ENCODE measurements at regions not wholly inside any gene's neighbourhood (a gene's known extent, or its start where the extent isn't known, plus 50 kb on each side); places are given as distances from the start of the nearest gene placed in this dataset.

DNA sequence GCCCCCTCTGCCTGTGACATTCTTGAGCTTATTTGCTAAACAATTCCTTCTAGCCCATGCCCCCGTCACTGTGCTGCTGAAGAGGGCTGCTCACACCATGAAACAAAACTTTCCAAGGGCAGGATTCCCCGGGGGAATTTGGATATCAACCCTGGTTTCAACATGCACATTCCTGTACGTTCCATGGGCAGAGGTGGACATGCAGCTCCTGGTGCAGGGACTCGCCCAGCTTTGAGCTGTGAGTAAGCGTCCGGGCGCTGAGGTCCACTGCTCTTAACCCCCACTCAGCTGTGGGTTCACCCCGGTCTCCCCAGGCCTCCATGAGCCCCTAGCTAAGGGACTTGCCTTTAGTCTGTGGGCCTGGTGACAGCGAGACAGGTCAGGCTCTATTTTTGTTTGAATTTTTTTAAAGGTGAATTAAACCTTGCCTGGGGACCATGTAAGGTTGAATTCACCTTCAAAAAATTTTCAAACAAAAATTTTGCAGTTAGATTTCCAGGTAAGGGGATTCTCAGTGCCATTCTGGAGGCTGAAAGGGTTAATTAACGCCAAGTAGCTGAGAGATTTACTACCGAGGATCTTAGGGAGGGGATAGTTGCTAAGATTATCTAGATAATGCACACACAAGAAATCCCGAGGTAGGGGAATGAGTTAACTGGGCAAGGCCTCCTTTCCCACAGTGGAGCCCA is 70.3 kb upstream of the SLC22A23 start:
- no peak for DNase-seq (ENCODE audit: low read depth in 2 of 2)

DNA sequence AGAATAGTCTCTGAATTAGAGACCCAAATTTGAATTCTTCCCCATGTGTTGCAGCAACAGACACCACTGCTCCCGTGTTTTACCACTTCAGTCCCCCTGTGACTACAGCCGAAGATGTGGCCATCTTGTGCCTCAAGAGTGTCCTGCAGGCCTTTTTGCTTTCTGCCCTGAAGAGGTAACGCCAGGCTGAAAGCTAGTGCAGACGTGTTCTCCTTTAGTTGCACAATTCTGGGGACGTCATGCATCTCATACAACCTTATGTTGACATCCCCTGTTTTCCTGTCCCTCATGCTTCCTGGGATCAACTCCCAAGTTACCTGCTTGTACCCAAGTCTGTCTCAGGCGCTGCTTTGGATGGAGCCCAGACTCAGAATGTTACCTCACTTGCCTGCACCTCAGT is 69.1 kb upstream of the SLC22A23 start:
- DNase-seq (ENCODE audit: low read depth in 2 of 2), result no peak

DNA sequence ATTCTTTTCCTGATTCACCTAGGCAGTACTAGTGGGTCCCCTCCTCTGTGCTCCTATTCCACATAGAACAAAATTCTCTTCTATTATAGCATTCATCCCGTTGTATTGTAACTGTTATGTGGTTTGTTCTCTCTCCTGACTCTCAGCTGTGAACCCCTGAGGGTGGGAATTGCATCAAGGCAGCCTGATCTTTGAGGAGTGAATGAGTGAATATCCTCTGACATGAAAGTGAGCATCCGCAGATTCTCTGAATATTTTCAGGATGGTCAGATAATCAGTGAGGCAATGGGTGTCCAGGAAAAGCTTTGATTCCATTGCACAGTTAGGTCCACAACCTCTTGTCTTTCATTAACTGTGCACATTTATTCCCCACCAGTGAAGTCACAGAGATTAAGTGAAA is 67.6 kb upstream of the SLC22A23 start:
- no peak for DNase-seq (ENCODE audit: low read depth in 2 of 2)

DNA sequence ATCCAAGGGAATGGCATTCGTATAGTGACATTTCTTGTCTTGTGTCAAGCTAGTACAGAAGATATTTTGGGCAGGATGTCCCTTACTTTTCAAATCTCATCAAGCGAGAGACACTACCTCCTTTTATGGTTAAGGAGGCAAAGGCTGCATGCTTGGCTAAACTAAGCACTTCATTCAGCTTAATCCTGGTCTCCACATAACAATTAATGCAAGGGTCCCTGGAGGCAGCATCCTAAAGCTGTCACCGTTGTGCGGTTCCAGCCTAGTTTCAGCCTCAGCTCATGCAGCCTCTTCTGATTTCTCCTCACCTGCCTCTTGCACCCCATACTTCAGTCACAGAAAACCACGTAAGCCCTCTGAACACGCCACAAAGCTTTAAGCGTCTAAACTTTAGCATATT is 67.1 kb upstream of the SLC22A23 start:
- DNase-seq (ENCODE audit: low read depth in 2 of 2), result no peak

DNA sequence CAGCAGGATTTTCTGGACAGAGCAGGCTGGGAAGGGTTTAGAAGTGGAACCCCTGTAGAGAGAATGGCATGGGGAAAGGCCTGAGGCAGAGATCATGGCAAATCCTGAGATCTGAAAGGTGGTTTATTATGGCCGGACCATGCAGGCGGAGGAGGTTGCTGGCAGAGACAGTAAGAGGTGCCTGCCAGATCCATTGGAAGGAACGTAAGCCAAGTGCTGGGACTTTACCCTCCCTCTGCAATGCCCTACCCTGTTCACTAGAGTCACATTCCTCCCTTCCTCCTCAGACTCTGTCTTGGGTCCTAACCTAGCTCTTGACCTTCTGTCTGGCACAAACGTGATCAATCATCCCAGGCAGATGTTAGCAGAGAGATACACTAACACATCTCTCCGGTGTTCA is 66.4 kb upstream of the SLC22A23 start:
- DNase-seq (ENCODE audit: low read depth in 2 of 2), result no peak

DNA sequence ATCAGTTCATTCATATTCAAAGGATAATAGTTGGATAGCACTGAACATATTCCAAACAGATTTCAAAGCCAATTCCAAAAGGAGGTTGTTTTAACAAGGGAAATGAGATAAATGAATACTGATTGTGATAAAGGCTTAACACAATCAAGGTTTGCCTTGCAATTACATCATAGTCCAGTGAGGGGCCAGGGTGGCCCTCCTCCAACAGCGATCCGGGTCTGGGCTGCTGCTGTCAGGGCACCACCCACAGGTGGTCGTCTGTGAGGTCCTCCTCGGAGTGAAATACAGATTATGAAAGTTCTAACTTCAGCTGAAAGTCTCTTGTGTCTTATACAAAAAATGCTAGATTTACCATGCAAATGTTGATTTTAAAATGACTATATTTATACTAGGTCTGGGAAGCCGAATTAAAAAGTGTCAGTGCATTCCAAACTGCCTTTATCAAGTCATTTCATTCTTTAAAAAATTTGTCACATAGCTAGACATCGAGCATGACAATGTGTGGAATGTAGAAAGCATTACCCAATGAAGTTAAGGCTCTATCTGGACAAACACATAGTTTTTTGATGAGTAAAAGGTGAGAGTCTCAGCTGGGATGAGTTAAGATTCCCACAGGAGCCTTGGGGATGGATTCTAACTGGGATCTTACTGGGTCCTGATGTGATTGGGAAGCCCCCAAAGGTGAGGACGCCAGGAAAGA is 65.9 kb upstream of the SLC22A23 start:
- peak; percentile 50 to 54 for DNase-seq (ENCODE audit: low read depth in 2 of 2)

DNA sequence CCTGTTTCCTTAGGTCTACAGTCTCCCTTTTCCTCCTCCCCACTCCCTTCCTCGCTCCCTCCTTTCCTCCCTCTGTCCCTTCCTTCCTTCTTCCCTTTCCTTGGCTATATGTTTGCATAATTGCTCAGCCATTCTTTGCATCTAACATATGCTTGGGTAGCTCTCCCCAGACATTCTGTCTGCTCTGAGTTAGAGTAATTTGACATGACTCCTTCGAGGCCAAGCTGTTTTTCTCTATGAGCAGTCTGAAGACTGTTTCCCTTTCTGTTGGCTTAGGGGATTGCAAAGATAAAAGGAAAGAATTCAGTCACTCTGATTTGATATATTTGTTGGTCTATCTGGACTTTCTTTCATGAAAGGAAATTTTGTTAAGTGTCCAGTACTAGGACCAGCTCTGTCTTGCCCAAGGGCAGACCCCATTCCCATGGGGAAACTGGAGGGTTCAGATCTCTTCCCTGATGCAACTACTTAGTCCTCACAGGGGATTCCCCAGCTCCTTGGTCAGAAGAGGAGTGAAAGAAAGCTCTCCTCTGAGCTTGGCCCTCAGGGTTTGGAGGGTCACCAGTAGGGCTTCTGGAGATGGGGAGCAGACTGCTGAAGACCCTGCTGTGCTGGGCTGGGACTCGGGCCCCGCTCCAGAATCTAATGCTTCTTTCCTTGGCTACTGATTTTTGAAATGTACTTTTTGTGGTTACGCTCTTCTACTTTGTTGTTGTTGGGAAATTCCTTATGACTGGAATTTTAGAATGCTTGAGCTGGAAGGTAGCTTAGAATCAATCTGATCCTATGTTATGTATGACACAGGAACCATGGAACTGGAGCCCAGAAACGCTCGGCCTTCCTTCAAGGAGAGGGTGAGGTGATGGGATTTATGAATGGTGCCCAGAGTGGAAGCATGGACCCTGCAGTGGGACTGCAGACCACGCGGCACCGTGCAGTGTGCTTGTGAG is 63.7 kb upstream of the SLC22A23 start:
- DNase-seq (ENCODE audit: low read depth in 2 of 2), result no peak

DNA sequence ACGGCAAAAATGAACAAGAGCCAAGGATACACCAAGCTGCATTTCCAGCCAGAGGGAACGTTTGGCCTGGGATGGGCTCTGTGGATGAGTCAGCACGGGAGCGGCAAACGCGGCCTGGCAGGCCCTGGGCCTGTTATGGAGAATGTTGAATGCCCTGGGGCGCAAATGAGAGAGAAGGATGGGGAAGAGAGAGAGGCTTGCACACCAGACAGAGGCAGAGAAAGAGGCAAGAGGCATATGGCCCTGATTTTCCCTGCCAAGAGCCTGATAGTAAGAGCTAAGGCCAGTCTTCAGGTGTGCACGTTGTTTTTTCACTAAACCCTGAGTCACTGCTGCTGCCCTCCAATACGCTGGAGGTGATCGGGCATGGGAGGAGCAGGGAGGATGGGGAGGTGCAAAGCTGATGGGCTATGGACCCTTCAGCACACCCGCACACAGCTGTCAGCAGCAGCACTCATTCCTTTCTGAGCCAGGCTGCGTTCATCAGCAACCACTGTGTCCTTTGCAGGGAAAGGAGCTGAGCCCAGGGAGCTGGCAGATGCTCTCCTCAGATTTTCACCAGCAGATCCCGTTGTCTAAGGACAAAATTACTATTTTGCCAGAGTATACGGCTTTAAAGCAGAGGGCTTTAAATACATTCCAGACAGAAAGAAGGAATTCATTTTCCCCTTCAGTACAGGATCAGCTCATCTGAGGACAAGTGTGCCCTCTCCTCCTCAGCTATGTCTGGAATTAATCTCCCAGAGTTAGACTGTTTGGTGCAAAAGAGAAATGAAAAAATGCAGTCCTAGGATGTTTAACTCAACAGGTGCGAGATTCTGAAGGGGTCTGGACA is 61.7 kb upstream of the SLC22A23 start:
- no peak for DNase-seq (ENCODE audit: low read depth in 2 of 2)

DNA sequence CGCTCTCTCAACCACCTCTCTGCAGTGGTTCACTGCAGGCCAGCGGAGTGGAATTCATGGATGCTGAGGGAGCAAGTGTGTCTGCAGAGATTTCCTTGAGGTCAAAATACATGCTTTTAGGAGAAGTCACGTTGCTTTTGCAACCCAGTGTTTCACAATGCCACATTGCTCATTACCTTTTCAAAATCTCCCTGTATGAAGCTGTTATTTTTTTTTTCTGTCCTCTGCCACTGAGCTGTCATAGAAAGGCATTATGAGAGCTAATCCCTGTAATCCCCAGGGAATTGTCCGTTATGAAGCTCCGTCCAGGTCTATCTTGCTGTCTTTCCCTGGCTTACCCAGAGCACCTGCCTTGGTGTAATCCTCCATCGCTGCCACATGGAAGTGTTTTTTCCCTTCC is 60.5 kb upstream of the SLC22A23 start:
- DNase-seq (ENCODE audit: low read depth in 2 of 2), result peak; percentile 90

DNA sequence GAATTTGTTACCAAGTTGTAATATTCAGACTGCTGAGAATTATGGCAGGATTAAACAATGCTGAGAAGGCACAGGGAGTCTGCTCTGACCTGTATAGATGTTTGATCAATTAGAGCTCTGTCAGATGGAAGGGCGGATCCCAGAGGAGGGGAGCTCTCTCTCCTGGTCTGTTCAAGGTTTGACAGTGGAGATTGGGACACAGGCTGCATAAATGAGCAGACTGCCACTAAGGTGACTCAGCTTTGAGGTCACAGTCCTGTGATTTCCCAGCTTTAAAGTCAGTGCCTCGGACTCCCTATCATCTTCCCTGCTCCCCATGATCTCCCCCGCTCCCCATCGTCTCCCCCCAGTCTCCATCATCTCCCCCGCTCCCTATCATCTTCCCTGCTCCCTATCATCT is 59.2 kb upstream of the SLC22A23 start:
- DNase-seq (ENCODE audit: low read depth in 2 of 2), result no peak

DNA sequence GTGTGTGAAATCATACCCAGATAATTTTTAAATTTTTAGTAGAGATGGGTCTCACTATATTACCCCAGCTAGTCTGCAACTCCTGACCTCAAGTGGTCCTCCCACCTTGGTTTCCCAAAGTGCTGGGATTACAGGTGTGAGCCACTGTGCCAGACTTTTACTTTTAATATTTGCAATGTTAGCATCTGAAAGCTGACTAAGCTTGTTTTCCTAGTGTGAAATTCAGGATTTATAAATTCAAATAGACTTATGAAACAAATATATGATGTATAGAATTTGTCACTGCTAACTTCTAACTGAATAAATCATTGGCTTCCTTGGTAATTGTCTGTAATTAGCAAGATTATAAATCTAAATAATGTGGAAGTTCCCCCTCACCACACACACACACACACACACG is 58.8 kb upstream of the SLC22A23 start:
- DNase-seq (ENCODE audit: low read depth in 2 of 2), result no peak

DNA sequence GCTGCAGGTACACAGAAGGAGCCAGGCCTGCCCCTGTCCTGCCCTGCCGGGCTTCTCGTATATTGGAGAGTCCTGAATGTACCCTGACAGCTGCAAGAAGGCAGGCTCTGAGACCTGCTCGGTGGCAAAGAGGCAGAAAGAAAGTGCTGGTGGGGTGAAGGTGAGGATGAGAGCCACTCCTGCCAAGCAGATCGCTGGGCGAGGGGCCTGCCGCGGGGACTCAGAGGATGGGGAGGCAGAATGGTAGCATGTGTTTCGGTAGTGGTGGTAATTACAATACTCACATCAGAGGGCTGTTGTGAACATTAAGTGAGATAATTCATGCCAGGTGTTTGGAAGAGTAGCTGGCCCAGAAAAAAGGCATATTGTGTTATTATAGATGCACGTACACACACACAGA is 56.6 kb upstream of the SLC22A23 start:
- no peak for DNase-seq (ENCODE audit: low read depth in 2 of 2)

DNA sequence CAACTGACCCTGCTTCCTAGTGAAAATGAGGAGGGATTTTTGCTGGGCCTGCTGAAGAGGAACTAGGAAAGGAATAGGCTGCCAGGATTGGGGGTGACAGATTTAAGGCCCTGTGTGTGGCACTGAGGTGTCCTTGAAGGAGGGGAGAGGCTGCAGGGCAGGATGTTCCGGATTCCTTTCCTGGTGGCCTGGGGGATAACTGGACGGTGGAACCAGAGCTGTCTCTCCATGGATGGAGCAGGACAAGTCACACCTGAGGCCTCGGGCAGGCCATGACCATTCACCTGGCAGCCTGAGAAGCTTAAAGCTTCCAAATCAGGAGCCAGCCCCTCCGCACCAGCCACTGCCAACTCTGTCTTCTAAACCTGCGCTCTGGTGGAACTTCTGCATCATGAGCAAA is 56.0 kb upstream of the SLC22A23 start:
- no peak for DNase-seq (ENCODE audit: low read depth in 2 of 2)

DNA sequence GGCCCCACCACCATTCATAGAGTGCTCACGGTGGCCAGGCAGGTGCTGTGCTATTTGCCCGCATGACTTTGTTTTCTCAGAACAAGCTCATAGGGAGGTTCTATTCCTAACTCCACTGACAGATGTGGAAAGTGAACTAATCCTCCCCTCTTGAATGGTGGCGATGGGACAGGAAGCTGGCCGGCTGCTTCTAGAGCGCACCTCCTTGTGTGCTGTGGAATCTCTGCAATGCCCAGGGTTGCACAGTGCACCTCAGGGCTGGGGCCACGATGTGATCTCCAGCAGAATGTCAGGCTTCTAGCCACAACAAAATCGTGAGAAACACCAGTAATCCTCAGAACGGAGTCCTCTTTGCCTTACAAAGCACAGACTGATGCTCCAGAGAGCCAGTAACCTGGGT is 53.8 kb upstream of the SLC22A23 start:
- DNase-seq (ENCODE audit: low read depth in 2 of 2), result no peak

DNA sequence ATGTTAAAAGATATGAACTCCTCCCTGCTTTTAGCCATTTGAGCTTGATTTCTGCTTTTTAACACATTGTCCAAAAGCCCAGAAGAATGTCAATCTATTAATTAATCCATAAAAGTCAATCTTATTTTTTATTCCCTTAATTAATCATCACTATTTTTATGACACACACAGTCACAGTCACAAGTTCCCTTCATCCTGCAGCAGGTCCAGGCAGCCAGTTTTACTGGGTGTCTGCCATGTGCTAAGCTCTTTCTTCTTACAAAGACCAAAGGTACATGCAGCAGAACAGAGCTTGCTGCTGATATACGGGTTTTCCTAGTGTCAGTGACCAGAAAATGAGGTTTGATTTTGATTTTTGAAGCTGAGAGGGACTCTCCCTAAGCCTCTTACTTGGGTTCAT is 53.3 kb upstream of the SLC22A23 start:
- DNase-seq (ENCODE audit: low read depth in 2 of 2), result no peak

DNA sequence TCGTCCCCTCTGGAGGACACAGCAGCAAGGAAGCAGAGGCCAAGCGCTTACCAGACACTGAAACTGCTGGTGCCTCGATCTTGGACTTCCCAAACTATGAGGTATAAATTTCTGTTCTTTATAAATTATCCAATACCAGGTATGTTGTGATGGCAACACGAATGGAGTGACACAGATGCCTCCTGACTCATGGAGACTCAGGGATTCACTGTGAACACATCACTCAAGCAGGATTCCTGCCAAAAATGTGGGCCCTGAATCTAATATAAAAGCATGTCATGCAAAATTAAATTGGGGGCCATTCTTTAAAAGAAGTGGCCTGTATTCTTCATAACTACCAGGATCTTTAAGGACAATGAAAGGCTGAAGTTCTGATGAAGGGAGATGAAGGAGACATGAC is 52.5 kb upstream of the SLC22A23 start:
- no peak for DNase-seq (ENCODE audit: low read depth in 2 of 2)

DNA sequence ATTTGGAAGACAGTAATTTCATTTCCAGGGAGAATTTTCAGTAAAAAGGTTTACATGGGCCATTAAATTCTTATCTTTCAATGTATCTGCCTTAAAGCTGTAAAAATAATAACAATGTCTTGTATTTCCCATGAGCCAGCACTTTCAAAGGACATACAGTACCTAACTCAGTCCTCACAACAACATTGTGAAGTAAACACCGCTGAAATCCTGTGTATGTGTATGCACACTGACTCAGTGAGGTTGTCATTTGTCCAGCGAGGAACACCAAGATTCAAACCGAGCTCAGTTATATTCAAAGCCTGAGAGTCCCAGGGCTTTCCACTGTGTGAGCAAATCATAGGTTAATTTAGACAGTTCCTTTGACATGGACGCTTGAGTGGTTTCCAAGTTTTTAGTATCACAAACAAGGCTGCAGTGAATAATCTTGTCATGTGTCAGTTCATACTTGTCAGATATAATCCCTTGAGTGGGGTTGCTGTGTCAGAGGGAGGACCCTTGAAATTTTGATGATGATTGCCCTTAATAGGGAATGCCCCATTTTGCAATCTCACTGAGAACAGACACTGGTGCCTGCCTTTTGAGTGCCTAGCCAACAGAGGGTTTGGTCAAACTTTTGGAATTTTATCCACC is 50.0 kb upstream of the SLC22A23 start:
- DNase-seq (ENCODE audit: low read depth in 2 of 2), result no peak

Data from fibroblast of skin of left quadriceps (primary cell).